SK-N-SH treated with all-trans-retinoic acid at 6 μM for 48 hours (cell line): ENCODE measurements at regions not wholly inside any gene's neighbourhood (a gene's known extent, or its start where the extent isn't known, plus 50 kb on each side); places are given as distances from the start of the nearest gene placed in this dataset.

Experiments used
- RARB ChIP-seq: fragments of 250-450 bp; sonication (Bioruptor Pico); IDR thresholded peaks from 2 replicates; pipeline ENCODE4 v1.8.0; 2021; ENCODE audit warnings: mild to moderate bottlenecking, moderate library complexity
- TCF4 ChIP-seq: fragments of 250-450 bp; sonication (Bioruptor Pico); IDR thresholded peaks from 2 replicates; pipeline ENCODE4 v1.8.0; 2021; ENCODE audit warnings: mild to moderate bottlenecking, moderate library complexity, borderline replicate concordance

DNA sequence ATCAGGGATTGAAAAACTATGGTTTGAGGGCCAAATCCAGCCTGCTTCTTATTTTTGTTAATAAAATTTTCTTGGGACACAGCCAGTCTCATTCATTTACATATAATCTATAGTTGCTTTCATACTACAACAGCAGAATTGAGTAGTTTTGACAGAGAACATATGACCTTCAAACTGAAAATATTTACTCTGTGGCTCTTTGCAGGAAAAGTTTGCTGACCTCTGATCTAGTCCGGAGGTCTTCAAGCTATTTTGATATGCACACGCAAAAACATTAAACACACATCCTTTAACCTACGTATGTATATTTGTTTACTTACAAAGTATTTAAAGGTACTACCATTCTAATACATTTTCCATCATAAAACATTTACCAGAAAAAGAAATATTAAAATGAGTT lies 76.5 kb upstream of the LARGE1 start:
- TF ChIP-seq TCF4 (CRISPR knock-in tag) (no peak), RARB (CRISPR knock-in tag) (no peak)
